GM04503 (cell line): ENCODE measurements at regions not wholly inside any gene's neighbourhood (a gene's known extent, or its start where the extent isn't known, plus 50 kb on each side); places are given as distances from the start of the nearest gene placed in this dataset.

Experiments used
- DNase-seq: peaks from one replicate; pipeline ENCODE4 v3.0.0-alpha.2; 2012; ENCODE audit warnings: low read depth

GRCh38 chr7:80403686-80404241 is 108.1 kb downstream of the GNAT3 start:
- DNase-seq = no peak

- DNase-seq = no peak
Measured at GRCh38 chr7:80401708-80402107, 110.2 kb downstream of the GNAT3 start.

GRCh38 chr7:80393786-80394185 is 118.1 kb downstream of the GNAT3 start:
- DNase-seq = no peak

DNA sequence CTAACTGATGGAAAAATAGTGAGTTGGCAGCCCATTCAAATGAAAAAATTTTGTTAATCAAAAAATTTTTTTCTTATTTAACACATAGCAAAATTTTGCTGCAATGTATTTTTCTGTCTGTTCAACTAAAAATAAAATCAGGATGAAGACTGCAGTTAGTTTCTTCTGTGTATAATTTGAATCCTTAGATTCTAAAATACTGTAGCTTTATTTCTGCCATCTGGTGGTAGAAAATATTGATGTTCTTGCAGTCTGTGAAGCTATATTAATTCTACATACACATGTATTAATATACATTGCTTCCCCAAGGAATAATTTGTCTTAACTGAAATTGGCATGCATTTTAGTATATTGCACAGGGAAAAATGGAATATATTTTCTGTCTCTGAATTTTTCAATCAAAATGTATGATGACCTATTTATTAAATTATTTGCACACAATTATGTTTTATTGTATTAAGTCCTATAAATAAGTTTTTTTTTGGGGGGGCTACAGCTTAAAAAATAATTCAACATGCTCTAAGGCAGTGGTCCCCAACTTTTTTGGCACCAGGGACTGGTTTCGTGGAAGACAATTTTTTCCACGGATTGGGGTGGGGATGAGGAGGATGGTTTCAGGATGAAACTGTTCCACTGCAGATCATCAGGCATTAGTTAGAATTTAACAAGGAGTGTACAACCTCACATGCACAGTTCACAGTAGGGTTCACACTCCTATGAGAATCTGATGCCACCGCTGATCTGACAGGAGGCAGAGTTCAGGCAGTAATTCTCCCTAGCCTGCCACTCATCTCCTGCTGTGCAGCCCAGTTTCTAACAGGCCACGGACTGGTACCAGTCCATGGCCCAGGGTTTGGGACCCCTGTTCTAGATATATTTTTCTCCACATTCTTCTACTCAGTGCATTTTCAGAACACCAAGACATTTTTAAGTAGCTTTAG is 119.4 kb downstream of the GNAT3 start:
- no peak for DNase-seq

DNA sequence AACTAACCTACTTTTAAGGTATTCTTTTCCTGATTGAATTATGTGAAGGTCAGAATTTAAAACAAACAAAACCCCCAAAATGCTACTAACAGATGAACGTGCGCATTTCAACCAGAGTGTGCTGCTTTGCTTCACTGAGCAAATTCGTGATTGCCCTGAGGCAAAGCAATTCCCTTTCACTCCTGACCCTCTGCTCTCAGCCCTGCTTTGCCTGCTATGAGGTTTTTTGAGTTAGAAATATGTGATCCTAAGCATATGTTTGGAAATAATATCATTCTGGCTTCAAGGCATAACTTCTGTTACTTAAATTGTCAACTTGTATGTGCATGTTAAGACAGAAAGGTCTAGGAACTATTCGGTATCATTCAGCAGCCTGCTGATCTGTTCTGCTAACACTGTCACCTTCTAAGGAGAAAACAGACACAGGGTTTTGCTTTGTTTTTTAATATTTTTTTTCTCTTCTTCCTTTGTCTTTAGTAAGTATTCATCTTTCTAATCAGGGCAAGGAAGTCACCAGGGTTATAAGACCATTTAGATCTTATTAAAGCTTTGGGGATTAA is 124.2 kb downstream of the GNAT3 start:
- DNase-seq = no peak

DNA sequence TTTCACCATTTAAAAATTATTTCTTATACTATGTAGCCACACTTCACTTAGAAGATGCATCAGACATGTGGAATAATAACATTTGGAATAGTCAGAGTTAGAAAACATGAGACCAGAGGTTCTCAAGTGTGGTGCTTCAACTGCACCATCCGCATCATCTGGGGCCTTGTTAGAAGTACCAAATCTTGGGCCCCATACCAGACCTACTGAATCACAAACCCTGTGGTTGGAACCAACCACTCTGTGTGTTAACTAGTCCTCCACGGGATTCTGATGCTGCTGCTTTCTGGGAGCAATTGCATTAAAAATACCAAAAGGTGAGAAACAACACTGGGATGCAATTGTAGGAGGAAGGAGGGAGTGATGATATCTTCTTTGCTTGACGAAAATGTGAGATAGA is 125.2 kb downstream of the GNAT3 start:
- DNase-seq = no peak

DNA sequence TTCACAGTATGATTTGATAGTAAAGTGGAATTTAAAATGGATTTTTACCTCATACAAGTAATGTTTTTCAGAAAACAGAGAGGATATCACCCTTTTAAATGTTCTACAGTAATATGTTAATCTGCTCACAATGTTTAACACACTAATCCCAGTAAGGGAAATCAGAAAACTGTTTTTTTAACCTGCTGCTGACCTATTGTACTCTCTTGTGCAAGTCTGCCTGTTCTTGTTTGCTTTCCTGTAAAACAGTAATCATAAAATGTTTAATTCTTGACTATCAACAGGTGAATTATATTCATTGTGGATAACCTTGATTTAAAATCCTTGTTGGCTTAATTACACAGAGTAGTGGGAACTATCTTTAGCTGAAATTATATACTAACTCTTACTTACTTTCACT is 126.4 kb downstream of the GNAT3 start:
- no peak for DNase-seq

DNA sequence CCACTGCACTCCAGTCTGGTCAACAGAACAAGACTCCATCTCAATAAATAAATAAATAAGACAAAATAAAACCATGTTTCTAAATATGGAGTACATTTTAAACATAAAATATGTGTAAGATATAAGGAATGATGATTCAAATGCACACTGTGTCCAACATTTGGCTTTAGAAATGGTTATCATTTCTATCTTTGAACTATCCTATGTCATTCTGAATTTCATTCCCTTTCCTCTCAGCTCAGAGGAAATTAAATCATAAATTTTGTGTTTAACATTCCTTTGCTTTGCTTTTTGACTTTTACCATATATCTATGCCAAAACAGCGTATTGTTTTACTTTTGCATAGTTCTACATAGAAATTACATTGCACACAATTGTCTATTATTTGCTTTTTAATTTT is 130.9 kb downstream of the GNAT3 start:
- DNase-seq = no peak

DNA sequence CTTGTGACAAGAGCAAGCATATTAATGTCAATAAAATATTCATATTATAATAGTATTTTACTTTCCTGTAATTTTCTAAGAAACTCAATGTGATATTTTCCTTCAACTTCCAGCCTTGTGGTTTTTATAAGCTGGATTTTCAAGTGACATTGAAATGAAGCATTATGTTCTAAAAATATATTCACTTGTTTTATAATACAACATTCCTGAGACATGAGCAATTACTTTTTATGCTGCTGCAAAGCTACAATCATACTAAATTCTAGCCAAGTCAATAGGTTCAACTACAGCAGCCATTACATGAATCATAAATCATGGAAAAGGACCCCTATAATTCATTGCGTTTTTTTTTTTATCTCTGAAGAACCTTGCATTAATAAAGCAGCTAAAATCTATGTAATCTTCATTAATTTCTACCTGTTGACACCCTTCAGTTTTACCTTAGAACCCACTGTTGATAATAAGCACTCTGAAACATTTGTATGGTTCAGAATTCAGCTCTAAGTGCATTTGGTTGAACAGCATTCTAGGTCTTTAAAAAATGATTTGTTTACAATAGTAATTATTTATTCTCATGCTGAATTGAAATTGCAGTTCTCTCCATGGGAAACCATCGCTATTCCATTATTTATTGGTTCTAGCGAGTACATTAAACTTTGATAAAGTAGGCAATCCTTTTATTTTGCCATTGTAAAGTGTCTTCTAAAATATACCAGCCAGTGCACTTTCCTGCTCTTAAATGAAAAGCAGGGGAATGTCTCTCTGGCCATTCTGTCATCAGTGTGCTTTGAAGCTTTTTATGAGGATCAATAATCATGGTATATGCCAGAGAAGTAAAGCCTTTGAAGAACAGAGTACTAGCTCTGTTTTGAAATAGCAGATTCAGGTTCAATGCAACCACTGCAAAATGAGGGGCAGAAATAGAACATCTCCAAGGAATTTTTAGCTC is 132.6 kb downstream of the GNAT3 start:
- DNase-seq = peak; percentile 42

DNA sequence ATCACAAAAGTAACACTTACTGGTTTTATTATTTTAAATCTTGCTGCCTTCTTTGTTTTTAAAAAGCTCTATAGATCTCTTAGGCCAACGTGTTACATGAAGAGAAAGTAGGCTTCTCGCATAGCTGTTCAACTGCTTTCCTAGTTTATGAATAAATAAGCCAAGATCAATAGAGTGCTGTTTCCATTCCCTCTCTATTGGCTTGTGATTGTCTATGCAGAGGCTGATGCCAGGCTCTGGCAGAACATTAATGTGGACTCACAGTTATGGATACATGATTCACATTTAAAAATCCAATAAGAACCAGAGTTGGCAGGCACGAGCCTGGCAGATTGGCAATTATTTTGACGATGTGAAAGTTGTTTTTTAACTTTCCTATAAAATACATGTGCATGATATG is 137.5 kb downstream of the GNAT3 start:
- DNase-seq = no peak

DNA sequence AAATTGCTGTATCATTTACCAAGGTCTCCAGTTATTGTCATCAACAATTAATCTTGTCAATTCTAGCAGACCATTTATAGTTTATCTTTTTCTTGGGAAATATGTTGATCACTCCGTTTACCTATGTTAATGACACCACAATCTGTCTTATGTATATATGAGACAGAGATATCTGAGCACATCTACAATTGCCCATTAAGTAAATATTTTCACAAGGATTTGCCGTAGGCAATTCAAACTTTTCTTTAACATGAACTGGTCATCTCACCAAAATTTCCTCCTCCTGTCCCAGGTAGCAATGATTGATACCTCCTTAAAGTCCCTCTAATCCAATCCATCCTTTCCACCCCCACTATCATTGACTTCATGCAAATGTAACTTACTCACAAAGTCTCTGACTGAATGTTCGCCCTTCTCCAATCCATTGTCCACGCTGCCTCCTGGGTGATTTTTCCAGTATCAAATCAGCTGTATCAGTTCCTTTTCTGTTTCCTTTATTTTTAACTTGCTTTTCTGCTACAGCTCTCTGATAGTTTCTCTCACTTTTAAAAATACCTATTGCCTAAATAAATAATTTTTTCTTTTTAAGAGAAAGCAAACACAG is 138.3 kb downstream of the GNAT3 start:
- DNase-seq = no peak

- DNase-seq = peak; percentile 63
Measured at GRCh38 chr7:80372415-80372814, 139.4 kb downstream of the GNAT3 start.

GRCh38 chr7:80370587-80370986 is 141.3 kb downstream of the GNAT3 start:
- DNase-seq = no peak

- no peak for DNase-seq
Measured at GRCh38 chr7:80369321-80369720, 142.5 kb downstream of the GNAT3 start.

- no peak for DNase-seq
Measured at GRCh38 chr7:80362677-80363076, 149.2 kb downstream of the GNAT3 start.

GRCh38 chr7:80362010-80362618 is 149.8 kb downstream of the GNAT3 start:
- DNase-seq = no peak

GRCh38 chr7:80359476-80359875 is 152.4 kb downstream of the GNAT3 start:
- no peak for DNase-seq

DNA sequence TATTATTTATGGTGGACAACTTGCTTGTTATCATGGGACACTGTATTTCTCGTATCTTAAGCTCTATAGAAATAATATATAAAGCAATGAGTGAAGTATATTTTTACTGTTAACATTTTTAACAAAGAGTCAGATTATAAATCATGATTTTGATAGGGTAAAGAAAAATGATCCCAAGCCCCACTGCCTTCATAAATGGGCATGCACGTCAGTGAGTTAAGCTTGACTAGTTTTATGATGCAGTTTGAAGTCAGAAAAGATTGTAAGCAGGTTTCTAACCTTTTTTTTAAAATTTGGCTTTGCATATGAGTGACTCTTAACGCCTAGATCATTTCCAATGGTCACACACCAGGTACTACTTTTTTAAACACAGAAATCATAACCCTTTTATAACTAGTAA is 152.8 kb downstream of the GNAT3 start:
- DNase-seq = no peak

GRCh38 chr7:80357530-80357929 is 154.3 kb downstream of the GNAT3 start:
- DNase-seq = no peak

- DNase-seq = no peak
Measured at GRCh38 chr7:80350430-80350829, 161.4 kb downstream of the GNAT3 start.

DNA sequence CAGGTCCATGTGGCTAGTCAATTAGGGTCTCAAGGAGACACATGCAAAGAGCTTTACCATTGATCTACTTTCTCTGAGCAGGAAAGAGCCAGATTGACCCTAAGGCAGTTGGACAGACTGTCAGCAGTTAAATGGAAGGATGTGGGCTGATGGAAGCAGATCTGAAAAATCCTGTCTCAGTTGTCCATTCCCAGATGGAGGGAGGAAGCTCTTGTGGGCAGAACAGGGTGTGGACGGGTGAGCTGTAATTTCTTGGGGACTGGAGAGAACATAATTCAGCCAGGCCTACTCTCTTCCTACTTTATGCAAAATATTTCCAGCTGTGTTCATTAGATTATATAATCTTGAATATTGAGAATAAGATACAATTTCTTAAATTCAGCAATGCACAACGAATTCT is 163.6 kb downstream of the GNAT3 start:
- no peak for DNase-seq
